HUES48 (cell line): ENCODE measurements at regions not wholly inside any gene's neighbourhood (a gene's known extent, or its start where the extent isn't known, plus 50 kb on each side); places are given as distances from the start of the nearest gene placed in this dataset.

ENCODE experiments used
- H3K27ac ChIP-seq: one replicate; pipeline ENCODE4 v1.7.0; 2013; ENCODE audit warnings: low read depth, low read length, inconsistent platforms
- H3K27me3 ChIP-seq: 2 replicates; pipeline ENCODE4 v1.6.1; 2013; ENCODE audit warnings: mild to moderate bottlenecking, low read length; ENCODE audit not compliant: control insufficient read depth, insufficient read depth
- H3K36me3 ChIP-seq: 2 replicates; pipeline ENCODE4 v1.6.1; 2013; ENCODE audit warnings: low read length; ENCODE audit not compliant: control insufficient read depth, insufficient read depth
- H3K4me1 ChIP-seq: 2 replicates; pipeline ENCODE4 v1.6.1; 2013; ENCODE audit warnings: mild to moderate bottlenecking, low read length; ENCODE audit not compliant: control insufficient read depth, insufficient read depth
- H3K4me3 ChIP-seq: 2 replicates; pipeline ENCODE4 v1.5.1; 2013; ENCODE audit warnings: mild to moderate bottlenecking, low read depth, low read length
- H3K9ac ChIP-seq: 2 replicates; pipeline ENCODE4 v1.6.1; 2013; ENCODE audit warnings: mild to moderate bottlenecking, low read depth, low read length, moderate library complexity
- H3K9me3 ChIP-seq: 2 replicates; pipeline ENCODE4 v1.6.1; 2013; ENCODE audit warnings: low read length; ENCODE audit not compliant: control insufficient read depth, insufficient read depth

GRCh38 chr3:106635271-106635670 lies 742.0 kb upstream of the CCDC54 start:
- Histone ChIP-seq H3K27me3 (no peaks in the 10 kb centered on the region), H3K9ac (no peak overlapping the region), H3K36me3 (no peaks in the 10 kb centered on the region), H3K4me3 (no peak overlapping the region), H3K27ac (no peak overlapping the region), H3K9me3 (no peaks in the 10 kb centered on the region), H3K4me1 (no peaks in the 10 kb centered on the region)

DNA sequence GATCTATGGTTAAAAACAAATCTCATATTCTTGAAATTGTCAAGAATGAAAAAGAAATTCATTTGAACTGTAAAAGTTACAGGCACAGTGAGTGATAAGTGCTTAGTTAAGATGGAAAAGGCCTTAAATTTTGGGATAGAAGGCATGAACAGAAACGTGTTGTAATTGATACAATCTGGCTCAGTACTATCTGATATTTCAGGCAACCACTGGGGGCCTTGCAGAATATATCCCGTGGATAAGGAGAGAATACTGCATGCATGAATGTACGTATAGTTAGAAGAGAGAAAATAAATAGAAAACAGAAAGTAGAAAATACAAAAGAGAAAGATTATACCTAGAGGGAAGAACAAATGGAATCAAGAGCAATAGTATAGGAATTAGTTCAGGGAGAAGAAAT lies 741.4 kb upstream of the CCDC54 start:
- Histone ChIP-seq H3K9ac (no peak overlapping the region), H3K27me3 (no peaks in the 10 kb centered on the region), H3K27ac (no peak overlapping the region), H3K4me1 (no peaks in the 10 kb centered on the region), H3K9me3 (no peaks in the 10 kb centered on the region), H3K36me3 (no peaks in the 10 kb centered on the region), H3K4me3 (no peak overlapping the region)

DNA sequence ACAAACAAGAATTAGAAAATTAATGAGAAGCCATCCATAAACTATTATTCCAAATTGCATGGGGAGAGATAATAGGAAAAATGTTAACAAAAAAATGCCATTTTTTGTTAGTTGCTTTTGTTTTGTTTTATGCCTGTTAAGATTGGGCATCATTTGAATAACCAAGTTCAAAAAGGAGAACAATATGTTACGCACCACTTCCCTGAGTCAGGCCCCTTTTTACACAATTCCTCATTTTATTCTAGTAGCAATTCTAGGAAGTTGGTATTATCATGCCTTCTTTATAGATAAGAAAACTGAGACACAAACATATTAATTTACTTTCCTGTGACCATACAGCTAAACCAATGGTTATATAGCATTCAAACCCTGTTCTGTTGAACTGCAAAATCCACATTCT lies 736.9 kb upstream of the CCDC54 start:
- Histone ChIP-seq H3K9ac (no peak overlapping the region), H3K27me3 (no peaks in the 10 kb centered on the region), H3K9me3 (peaks cover 13% of the 10 kb centered on the region; the same call in 1 of the 2 replicates), H3K27ac (no peak overlapping the region), H3K4me1 (no peaks in the 10 kb centered on the region), H3K4me3 (no peak overlapping the region), H3K36me3 (no peaks in the 10 kb centered on the region)

DNA sequence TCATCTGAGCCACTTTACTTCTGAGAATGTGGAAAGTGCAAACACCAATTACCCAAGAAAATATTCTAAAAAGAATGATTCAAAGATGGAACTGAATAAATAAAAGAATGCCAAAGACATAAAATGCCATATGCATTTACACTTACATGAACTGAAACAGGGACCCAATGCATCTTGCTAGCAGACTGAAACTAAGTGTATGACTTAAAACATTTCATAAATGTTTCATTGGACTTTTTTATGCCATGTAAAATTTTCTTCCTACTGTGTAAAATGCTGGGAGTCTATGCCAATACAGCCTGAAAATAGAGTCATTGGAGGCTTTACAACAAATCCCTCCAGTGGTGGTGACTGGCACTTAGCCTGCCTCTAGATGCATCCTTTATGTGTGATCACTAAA lies 735.1 kb upstream of the CCDC54 start:
- Histone ChIP-seq H3K27me3 (no peaks in the 10 kb centered on the region), H3K9me3 (peaks cover 13% of the 10 kb centered on the region; the same call in 1 of the 2 replicates), H3K36me3 (no peaks in the 10 kb centered on the region), H3K4me1 (no peaks in the 10 kb centered on the region), H3K27ac (no peak overlapping the region), H3K4me3 (no peak overlapping the region), H3K9ac (no peak overlapping the region)

DNA sequence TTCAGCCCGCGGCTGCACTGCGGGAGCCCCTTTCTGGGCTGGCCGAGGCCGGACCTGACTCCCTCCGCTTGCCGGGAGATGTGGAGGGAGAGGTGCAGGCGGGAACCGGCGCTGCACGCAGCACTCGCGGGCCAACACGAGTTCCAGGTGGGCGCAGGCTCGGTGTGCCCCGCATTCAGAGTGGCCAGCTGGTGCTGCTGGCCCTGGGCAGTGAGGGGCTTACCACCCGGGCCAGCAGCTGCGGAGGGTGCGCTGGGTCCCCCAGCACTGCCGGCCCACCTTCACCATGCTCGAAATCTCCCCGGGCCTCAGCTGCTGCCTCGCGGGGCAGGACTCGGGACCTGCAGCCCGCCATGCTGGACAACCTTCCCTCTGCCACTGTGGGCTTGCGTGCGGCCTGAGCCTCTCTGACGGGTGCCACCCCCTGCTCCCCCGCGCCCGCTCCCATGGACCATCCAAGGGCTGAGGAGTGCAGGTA lies 733.5 kb upstream of the CCDC54 start:
- Histone ChIP-seq H3K27ac (no peak overlapping the region), H3K36me3 (no peaks in the 10 kb centered on the region), H3K9me3 (peaks cover 13% of the 10 kb centered on the region; the same call in 1 of the 2 replicates), H3K27me3 (no peaks in the 10 kb centered on the region), H3K9ac (no peak overlapping the region), H3K4me1 (no peaks in the 10 kb centered on the region), H3K4me3 (no peak overlapping the region)

GRCh38 chr3:106673926-106674569 lies 703.2 kb upstream of the CCDC54 start:
- H3K4me3 ChIP-seq = no peak overlapping the region
- no peak overlapping the region for H3K27ac ChIP-seq
- no peaks in the 10 kb centered on the region for H3K9me3 ChIP-seq
- H3K36me3 ChIP-seq = no peaks in the 10 kb centered on the region
- peaks cover 4% of the 10 kb centered on the region; the same call in 1 of the 2 replicates for H3K4me1 ChIP-seq
- no peaks in the 10 kb centered on the region for H3K27me3 ChIP-seq
- no peak overlapping the region for H3K9ac ChIP-seq

DNA sequence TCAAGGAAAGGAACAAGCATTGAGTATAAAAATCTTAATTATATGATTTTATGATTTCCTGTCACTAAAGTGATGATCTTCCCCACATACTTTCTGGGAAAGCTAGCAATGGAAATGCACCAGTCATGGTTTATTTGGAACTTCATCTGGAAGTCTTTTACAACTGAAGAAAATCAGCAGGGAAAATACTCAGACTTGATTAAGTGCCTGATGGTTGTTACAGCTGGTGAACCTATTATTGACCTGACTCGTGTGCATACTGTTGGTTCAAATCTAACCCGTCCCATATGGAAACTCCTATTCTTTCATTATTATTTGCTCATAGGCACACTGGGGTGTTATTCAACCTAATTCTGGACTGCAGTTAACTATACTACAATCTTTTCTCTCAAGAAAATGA lies 701.8 kb upstream of the CCDC54 start:
- no peak overlapping the region for H3K27ac ChIP-seq
- peaks cover 4% of the 10 kb centered on the region; the same call in 1 of the 2 replicates for H3K4me1 ChIP-seq
- H3K9me3 ChIP-seq = no peaks in the 10 kb centered on the region
- H3K36me3 ChIP-seq = no peaks in the 10 kb centered on the region
- no peak overlapping the region for H3K9ac ChIP-seq
- H3K27me3 ChIP-seq = no peaks in the 10 kb centered on the region
- H3K4me3 ChIP-seq = no peak overlapping the region

DNA sequence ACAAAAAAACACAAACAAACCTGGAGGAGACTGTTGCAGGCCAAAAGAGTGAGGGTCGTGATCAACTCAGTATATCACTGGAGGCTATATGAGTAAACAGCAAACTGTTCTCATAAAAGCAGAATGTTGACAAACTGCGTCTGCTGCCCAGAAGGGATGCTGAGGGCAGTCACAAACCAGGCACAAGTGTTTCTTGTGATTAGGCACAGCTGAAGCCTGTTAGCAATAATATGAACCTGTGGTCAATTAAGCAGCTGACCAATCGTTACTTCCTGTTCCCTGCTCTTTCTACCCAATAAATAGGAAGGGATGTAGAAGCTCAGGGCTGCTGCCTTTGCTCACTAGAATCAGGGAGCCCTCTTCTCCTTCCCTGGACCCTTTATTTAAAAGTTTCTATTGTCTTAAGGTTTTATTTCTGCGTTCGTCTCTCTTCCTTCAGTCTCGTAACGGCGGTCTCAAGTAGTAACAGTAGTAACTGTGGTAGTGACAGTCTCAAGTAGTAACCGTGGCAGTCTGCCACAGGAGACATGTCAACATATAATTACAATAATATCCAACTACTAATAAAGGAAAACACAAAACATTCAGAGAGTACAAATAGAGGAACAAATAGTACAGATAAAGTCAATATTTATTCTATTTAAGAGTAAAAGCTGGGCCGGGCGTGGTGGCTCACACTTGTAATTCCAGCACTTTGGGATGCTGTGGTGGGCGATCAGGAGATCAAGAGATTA lies 698.4 kb upstream of the CCDC54 start:
- H3K4me1 ChIP-seq = peaks cover 4% of the 10 kb centered on the region; the same call in 1 of the 2 replicates
- no peaks in the 10 kb centered on the region for H3K9me3 ChIP-seq
- no peak overlapping the region for H3K4me3 ChIP-seq
- H3K36me3 ChIP-seq = no peaks in the 10 kb centered on the region
- no peak overlapping the region for H3K27ac ChIP-seq
- H3K27me3 ChIP-seq = no peaks in the 10 kb centered on the region
- H3K9ac ChIP-seq = no peak overlapping the region

GRCh38 chr3:106683953-106684620 lies 693.2 kb upstream of the CCDC54 start:
- no peak overlapping the region for H3K9ac ChIP-seq
- H3K27me3 ChIP-seq = no peaks in the 10 kb centered on the region
- H3K9me3 ChIP-seq = no peaks in the 10 kb centered on the region
- H3K27ac ChIP-seq = no peak overlapping the region
- no peak overlapping the region for H3K4me3 ChIP-seq
- H3K36me3 ChIP-seq = no peaks in the 10 kb centered on the region
- H3K4me1 ChIP-seq = no peaks in the 10 kb centered on the region

DNA sequence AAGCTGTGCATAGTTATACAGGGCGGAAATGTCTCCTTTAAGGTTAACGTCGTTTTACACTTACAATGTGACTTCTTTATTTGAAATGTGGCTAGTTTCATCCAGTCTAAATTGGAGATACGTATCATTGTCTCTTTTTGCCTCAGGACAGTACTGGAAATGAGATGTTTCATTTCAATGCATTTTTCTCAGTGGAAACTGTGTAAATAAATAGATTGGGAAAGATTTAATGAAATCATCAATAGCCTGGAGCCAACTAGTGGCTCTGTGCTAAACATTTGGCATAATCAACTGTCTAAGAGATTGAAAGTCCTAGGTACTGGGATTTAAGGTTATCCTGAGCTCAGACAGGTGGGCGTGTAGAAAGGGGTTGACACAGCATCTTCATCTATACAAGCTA lies 691.5 kb upstream of the CCDC54 start:
- H3K9me3 ChIP-seq = no peaks in the 10 kb centered on the region
- H3K4me3 ChIP-seq = no peak overlapping the region
- no peak overlapping the region for H3K27ac ChIP-seq
- no peaks in the 10 kb centered on the region for H3K4me1 ChIP-seq
- H3K27me3 ChIP-seq = no peaks in the 10 kb centered on the region
- H3K36me3 ChIP-seq = no peaks in the 10 kb centered on the region
- no peak overlapping the region for H3K9ac ChIP-seq

DNA sequence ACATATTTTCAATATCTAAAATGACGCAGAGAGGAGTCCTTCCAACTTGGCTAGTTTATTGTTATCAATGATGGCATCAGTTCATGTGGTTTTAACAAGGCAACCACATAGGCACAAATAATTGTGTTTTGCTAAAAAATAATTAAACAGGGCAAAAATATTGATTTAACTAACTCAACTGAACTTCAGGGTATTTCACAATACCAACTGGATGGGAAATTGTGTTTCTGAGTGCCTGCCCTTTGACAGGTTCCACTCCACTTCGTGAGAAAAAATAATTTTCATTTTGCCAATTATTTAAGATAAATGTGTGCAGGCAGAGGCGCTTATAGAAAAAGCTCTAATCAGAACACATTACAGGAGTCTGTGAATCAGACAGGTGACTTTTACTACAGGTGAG lies 689.3 kb upstream of the CCDC54 start:
- no peak overlapping the region for H3K4me3 ChIP-seq
- no peak overlapping the region for H3K27ac ChIP-seq
- no peaks in the 10 kb centered on the region for H3K27me3 ChIP-seq
- H3K9ac ChIP-seq = no peak overlapping the region
- H3K36me3 ChIP-seq = no peaks in the 10 kb centered on the region
- no peaks in the 10 kb centered on the region for H3K4me1 ChIP-seq
- no peaks in the 10 kb centered on the region for H3K9me3 ChIP-seq
